Stimulated activated CD4-positive, alpha-beta T cell treated with anti-CD3 and anti-CD28 coated beads, TNF-alpha, amount 100 ng/mL, for 1 hour (primary cell): ENCODE measurements at regions not wholly inside any gene's neighbourhood (a gene's known extent, or its start where the extent isn't known, plus 50 kb on each side); places are given as distances from the start of the nearest gene placed in this dataset.
"Not testable (repeated sequence)": the region's sequence is repeated elsewhere in the genome, so short reads cannot be mapped to it uniquely, and the experiment has no call there.

Experiments
- DNase-seq, 3 donors: peaks; one replicate each; pipeline ENCODE4 v3.0.0-alpha.2; 2020; ENCODE audit warnings: low read depth in 3 of 3, low spot score in 1 of 3

GRCh38 chr15:98263787-98264186, 303.3 kb downstream of the ARRDC4 start:
- no peak for DNase-seq

DNA sequence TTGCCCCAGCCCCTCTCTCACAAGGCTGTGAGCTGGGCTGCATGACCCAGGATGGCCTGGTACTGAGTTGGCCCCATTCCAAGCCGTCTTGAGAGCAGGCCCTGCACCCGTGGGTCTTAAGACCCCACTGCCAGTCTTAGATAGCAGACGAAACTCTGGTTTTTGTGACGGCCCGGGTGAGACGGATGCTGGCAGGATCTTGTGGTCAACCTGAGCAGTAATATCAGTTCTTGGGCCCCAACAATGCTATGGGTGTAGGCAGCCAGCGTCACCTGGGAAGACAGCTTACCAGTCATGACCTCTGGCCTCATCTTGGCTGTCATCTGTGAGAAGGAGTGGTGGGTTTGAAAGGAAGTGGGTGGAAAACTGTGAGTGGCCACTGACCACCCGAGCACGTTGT, 305.8 kb downstream of the ARRDC4 start:
- DNase-seq = no peak

DNA sequence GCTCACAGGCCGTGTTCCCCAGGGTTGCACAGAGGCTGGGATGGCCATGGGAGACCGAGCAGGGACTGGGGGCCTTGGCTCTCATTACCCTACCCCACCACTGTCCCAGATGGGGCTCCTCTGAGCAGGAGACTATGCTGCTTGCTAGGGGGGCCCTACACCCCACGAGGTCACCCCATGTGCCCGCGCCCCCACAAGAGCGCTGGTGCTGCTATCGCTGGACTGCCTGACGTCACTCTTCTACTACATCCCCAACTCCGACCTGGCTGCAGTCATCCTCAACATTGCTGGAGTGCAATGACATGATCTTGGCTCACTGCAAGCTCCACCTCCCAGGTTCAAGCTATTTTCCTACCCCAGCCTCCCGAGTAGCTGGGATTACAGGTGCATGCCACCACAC, 307.7 kb downstream of the ARRDC4 start:
- DNase-seq = no peak

DNA sequence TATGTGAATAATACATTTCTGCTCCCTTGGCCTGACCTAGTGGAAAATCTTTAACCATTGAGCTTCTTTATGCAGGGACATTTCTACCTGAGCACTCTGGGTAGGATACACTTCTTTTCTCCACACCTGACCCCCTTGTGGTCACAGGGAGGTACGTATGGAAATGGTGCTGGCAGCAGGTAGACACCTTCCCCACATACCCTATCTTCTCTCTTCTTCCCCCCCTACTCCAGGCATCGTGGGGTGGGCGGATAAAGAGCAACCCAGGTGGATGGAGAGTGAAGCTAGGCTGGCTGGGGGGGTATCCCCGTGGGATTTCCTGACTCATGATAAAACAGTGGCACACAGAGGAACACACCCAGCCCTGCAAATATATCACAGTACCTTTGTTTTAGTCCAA, 312.1 kb downstream of the ARRDC4 start:
- DNase-seq = no peak

DNA sequence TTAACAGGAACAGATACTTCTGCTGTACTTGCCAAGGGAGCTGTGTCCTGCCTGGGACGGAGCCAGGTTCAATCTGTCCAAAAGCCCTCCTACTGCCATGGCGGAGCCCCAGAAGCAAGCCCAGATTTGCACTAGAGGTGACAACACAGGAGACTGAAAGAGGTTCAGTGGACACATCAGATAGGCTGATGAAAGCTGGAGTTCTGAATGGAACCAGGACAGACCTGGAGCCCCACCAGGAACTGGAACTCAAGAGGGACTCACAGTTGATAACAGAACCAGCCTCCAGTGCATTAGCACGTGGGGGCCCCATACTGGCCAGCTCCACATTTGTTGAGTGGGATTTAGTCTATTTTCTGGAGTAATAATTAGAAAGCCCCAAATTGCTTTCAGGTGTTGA, 315.5 kb downstream of the ARRDC4 start:
- no peak for DNase-seq

DNA sequence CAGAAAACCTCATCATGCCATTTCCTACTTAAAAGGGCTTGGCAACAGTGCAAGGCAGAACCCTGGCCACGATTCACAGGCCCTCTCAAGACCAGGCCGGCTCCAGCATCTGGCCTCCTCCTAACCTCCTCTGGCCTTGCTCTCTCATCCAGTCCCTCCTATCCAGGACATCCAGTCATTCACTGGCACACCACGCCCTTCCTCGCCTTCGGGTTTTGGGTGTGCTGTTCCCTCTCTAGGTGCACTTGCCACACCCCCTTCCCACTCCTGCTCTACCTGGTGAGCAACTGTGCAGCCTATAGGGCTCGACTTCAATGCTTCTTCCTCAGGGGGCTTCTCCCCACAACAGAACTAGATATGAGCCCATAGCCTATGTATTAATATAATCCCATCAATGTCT, 317.1 kb downstream of the ARRDC4 start:
- DNase-seq = no peak

DNA sequence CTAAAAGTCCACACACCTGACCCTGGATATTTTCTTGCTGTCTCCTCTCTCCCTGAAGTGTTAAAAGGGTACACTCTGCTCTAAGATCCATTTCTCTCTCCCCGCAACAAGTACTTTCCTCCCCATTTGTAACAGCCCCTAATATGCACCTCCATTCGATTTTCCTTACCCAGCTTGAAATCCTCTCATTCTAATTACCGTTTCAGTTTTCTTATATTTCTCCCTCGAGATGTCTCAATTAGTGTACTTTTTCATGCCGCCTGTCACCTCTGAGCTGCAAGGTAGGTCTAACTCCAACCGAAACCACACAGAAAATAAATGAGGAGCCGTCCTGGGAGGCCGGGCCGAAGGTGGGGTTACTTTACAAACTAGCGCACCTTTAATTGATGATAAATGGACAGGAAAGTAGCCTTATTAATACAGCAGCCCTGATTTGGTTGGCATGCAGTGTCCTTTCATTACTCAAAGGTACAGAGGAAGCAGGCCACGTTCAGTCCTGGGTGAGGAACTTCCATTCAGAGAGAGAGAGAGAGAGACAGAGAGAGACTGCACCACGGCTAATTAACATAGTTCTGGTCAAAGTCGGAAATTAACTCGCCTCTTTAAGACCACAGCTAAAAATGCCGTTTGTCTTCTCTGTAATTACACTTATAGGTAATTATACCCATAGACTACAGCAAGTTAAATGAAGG, 319.9 kb downstream of the ARRDC4 start:
- DNase-seq = no peak

GRCh38 chr15:98281130-98281529, 320.6 kb downstream of the ARRDC4 start:
- DNase-seq = no peak

- DNase-seq = no peak
These were observed 322.3 kb downstream of the ARRDC4 start for GRCh38 chr15:98282656-98283332.

GRCh38 chr15:98286200-98286599, 325.7 kb downstream of the ARRDC4 start:
- DNase-seq = no peak

GRCh38 chr15:98286831-98287230, 326.3 kb downstream of the ARRDC4 start:
- DNase-seq = no peak

DNA sequence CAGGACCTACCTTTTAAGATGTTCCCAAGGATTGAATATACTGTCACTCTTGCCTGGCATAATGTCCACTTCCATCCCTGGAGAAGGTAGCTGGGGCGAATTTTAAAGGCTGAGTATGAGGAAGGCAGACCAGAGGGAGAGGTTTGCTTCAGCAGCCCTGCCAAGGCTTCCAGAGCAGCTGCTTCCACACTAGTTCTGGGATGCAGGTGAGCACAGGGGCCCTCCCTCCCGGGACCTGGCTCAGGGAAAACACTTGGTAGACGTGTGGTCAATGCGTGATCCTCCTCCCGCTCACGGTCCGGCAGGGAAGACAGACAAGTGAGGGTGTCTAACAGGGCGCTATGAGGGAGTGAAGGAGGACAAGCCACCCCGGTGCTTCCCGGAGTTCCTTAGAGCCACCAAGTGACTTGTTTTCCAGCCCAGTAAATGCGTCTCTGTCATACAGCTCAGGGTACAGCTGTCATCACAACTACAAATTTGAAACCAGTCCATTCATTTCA, 327.6 kb downstream of the ARRDC4 start:
- no peak for DNase-seq

GRCh38 chr15:98289747-98290146, 329.2 kb downstream of the ARRDC4 start:
- DNase-seq = no peak

- DNase-seq = no peak
These were observed 332.1 kb downstream of the ARRDC4 start for GRCh38 chr15:98292442-98293240.

DNA sequence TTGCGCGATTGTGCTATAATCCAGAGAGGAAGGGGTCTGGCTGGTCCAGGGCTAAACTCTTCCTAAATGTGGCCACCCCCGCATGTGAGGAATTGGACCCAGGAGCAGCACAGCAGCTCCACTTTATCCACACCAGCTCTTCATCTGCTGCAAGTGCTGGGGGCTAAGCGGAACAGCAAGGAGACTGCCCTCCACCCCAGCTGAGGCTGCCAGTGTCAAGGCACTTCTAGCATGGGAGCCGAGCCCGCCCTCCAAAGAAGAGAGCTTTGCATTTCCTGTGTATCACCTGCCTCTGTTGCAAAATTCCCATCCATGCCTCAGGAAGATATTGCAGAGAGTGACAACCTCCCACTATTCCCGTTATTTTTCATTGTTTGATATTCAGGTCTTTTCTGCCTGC, 333.6 kb downstream of the ARRDC4 start:
- DNase-seq = no peak

GRCh38 chr15:98295101-98295759, 334.7 kb downstream of the ARRDC4 start:
- not testable (repeated sequence) for DNase-seq

- DNase-seq = no peak
These were observed 336.1 kb downstream of the ARRDC4 start for GRCh38 chr15:98296653-98297052.

- DNase-seq = no peak
These were observed 343.9 kb downstream of the ARRDC4 start for GRCh38 chr15:98304371-98304770.

- no peak for DNase-seq
These were observed 340.2 kb upstream of the IGF1R start for GRCh38 chr15:98308117-98308516.

- peak; percentile 21 to 48 (median 22) for DNase-seq
These were observed 336.7 kb upstream of the IGF1R start for GRCh38 chr15:98311566-98312188.

GRCh38 chr15:98312913-98313312, 335.4 kb upstream of the IGF1R start:
- no peak for DNase-seq
